ENCODE measurements at regions not wholly inside any gene's neighbourhood (a gene's known extent, or its start where the extent isn't known, plus 50 kb on each side); places are given as distances from the start of the nearest gene placed in this dataset.

- no peak overlapping the region for H2BK20ac ChIP-seq (ENCODE audit: low read depth, low read length, poor library complexity, severe bottlenecking)
- H4K91ac ChIP-seq (ENCODE audit: insufficient read length, low read depth, low read length) = no peak overlapping the region
- H3K23ac ChIP-seq (ENCODE audit: insufficient read length, low read depth, low read length) = no peak overlapping the region
- Mint-ChIP-seq H3K36me3 (ENCODE audit: insufficient read depth in 1 of 3, low read depth in 3 of 3) (no peaks in the 10 kb centered on the region), H3K4me3 (no peak overlapping the region), H3K4me1 (peaks cover 6% of the 10 kb centered on the region in 2 experiments; a peak in 2 of 4 replicates), H3K9me3 (peaks cover 0 to 6% of the 10 kb centered on the region in 2 experiments; a peak in 2 of 5 replicates), H3K27me3 (ENCODE audit: low read depth) (peaks cover 88% of the 10 kb centered on the region), H3K27ac (no peak overlapping the region)
- H2BK5ac ChIP-seq (ENCODE audit: insufficient read length, low read length) = no peak overlapping the region
- no peaks in the 10 kb centered on the region for H3K9me3 ChIP-seq (ENCODE audit: control insufficient read depth, low read depth, low read length)
- H4K20me1 ChIP-seq (ENCODE audit: control insufficient read depth, insufficient read depth, insufficient read length) = no peaks in the 10 kb centered on the region
- H3K79me1 ChIP-seq (ENCODE audit: insufficient read depth, low read depth, low read length, poor library complexity, severe bottlenecking) = no peaks in the 10 kb centered on the region
- no peak overlapping the region for H3K4ac ChIP-seq (ENCODE audit: low read depth, low read length)
- no peak overlapping the region for H3K18ac ChIP-seq (ENCODE audit: insufficient read length, low read depth, low read length)
- no peak overlapping the region for H3K56ac ChIP-seq (ENCODE audit: insufficient read length, low read depth, low read length)
- H4K5ac ChIP-seq (ENCODE audit: insufficient read length, low read depth, low read length) = no peak overlapping the region
- H2BK120ac ChIP-seq (ENCODE audit: low read depth, low read length, poor library complexity, severe bottlenecking) = no peak overlapping the region
- no peak overlapping the region for H2AK5ac ChIP-seq (ENCODE audit: insufficient read length, low read length)
- H2BK12ac ChIP-seq (ENCODE audit: insufficient read length, low read depth, low read length) = no peak overlapping the region
- H2AFZ ChIP-seq (ENCODE audit: low read length) = no peak overlapping the region
- H3K4me1 ChIP-seq (ENCODE audit: insufficient read depth, low read length) = no peaks in the 10 kb centered on the region
- no peak overlapping the region for H3T11ph ChIP-seq (ENCODE audit: low read length)
- H3K23me2 ChIP-seq (ENCODE audit: insufficient read length, low read depth, low read length, poor library complexity, severe bottlenecking) = no peaks in the 10 kb centered on the region
- no peak overlapping the region for H3K14ac ChIP-seq (ENCODE audit: insufficient read depth, low read length)
- H3K4me2 ChIP-seq (ENCODE audit: insufficient read depth, insufficient read length, low read length) = no peak overlapping the region
- WGBS (ENCODE audit: extremely low coverage, insufficient read length, low lambda C conversion rate) = no CpG with 5 or more reads among the region's 4 CpGs
- no peak for DNase-seq
- H3K27ac ChIP-seq (ENCODE audit: insufficient read length, low read depth, low read length) = no peak overlapping the region
- H3K79me2 ChIP-seq (ENCODE audit: insufficient read depth, low read length) = no peaks in the 10 kb centered on the region
- H3K9ac ChIP-seq (ENCODE audit: extremely low read depth, insufficient read length, low read length) = no peak overlapping the region
- TF ChIP-seq CTCF (conservative IDR thresholded peaks at IDR 0.05) = no peak
- H2BK15ac ChIP-seq (ENCODE audit: low read depth, low read length) = no peak overlapping the region
- H4K8ac ChIP-seq (replicated peaks; ENCODE audit: insufficient read length, low read depth, low read length) = no peak overlapping the region
- peaks cover 46% of the 10 kb centered on the region for H3K27me3 ChIP-seq (ENCODE audit: insufficient read depth, low read length)
Observed at GRCh38 chr2:13821255-13821880, 811.1 kb upstream of the LRATD1 start.
